Pancreas (tissue), 10 donors: ENCODE measurements at regions not wholly inside any gene's neighbourhood (a gene's known extent, or its start where the extent isn't known, plus 50 kb on each side); places are given as distances from the start of the nearest gene placed in this dataset.

Experiments used
- ATAC-seq, 4 donors: fragments of 200-7000 bp; cut with Tn5 transposase; one replicate each; pipeline versions ENCODE4 v1.8.0 to v1.9.1; 2020; ENCODE audit warnings: mild to moderate bottlenecking in 4 of 4, moderate library complexity in 4 of 4
- DNase-seq, 6 donors: peaks; one replicate each; pipeline ENCODE4 v3.0.0-alpha.2; 2020
- FAIRE-seq: peaks from 2 replicates; lab custom pipeline; 2012; peaks lifted over from hg19 to GRCh38; lab: Jason Lieb, UNC
- H3K27ac ChIP-seq, 4 donors: fragments of 200-600 bp; sonication (generic); 1 replicate in 3 of 4; 2 replicates in 1 of 4; pipeline versions ENCODE4 v1.5.0 to v1.8.0; 2020
- H3K27me3 ChIP-seq, 4 donors: fragments of 200-600 bp; one replicate each; pipeline ENCODE4 v1.8.0; 2021
- H3K36me3 ChIP-seq, 3 donors: fragments of 200-600 bp; sonication (generic) in 1 of 3; one replicate each; pipeline versions ENCODE4 v1.5.0 to v1.8.0; 2020 to 2021
- H3K4me1 ChIP-seq, 3 donors: fragments of 200-600 bp; one replicate each; pipeline ENCODE4 v1.8.0; 2021
- H3K4me3 ChIP-seq, 4 donors: fragments of 200-600 bp; sonication (generic) in 2 of 4; one replicate each; pipeline versions ENCODE4 v1.5.0 to v1.8.0; 2020 to 2021
- H3K9me3 ChIP-seq, 4 donors: fragments of 200-600 bp; one replicate each; pipeline ENCODE4 v1.8.0; 2021
- WGBS, 2 donors: extraction: QIAGEN DNeasy Blood & Tissue Kit; methylation state at CpG; one replicate each; pipeline ENCODE4 v1.1.7; 2013; 5-methylcytosine and 5-hydroxymethylcytosine counted together
- intact Hi-C, 3 donors: fragments of 100-400 bp; cut with DNase I; formaldehyde crosslinking; loops; one replicate each; pipeline versions ENCODE4 v1.11.1 to v1.14.2; 2022
- TF ChIP-seq, protein P1 (sequence below), 4 donors: fragments of 200-600 bp; sonication (generic) in 3 of 4; IDR thresholded peaks; one replicate each; pipeline versions ENCODE4 v1.5.0 to v1.8.0; 2021; ENCODE audit warnings: antibody characterized with exemption in 4 of 4
- donor health status: healthy with polysubstance abuse.
- donor health status: DM: no; HTN: no; CAD: no; lungs with moderate emphysema.
- donor health status: DM: no; HTN: no; CAD: no.
- donor health status: control.
- donor health status: control.
- donor health status: Bipolar disorder and iron deficiency.
- donor health status: DM: yes; HTN: yes; CAD: no.
- donor health status: DM: no; HTN: no; CAD: no.
- donor health status: DM: no; HTN: no; CAD: no.
- donor health status: DM: yes; HTN: yes; CAD: no.

DNA sequence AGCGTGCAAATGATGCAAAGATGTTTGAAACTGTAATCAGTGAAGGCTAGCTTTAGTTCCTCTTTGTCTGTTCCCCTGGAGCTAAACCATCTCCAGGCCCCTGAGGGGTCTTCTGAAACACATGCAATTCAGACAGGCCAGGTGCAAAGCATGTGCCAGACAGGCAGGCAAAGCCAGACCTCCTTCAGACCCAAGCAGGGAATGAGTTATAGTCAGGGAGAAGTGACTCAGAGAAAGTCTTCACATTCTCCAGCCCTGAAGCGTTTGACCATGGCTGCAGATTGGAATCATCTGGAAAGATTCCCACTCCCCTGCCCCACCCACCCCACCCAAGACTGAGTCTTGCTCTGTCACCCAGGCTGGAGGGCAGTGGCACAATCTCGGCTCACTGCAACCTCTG lies 187.0 kb upstream of the ISX start:
- FAIRE-seq (no peak), ATAC-seq (no peak), DNase-seq (no peak)
- intact Hi-C loops: no loop called here
- Histone ChIP-seq H3K9me3 (no peaks in the 10 kb centered on the region), H3K27me3 (no peaks in the 10 kb centered on the region), H3K36me3 (no peaks in the 10 kb centered on the region), H3K4me1 (no peaks in the 10 kb centered on the region), H3K4me3 (no peak overlapping the region), H3K27ac (no peak overlapping the region)
- TF ChIP-seq, protein P1, sequence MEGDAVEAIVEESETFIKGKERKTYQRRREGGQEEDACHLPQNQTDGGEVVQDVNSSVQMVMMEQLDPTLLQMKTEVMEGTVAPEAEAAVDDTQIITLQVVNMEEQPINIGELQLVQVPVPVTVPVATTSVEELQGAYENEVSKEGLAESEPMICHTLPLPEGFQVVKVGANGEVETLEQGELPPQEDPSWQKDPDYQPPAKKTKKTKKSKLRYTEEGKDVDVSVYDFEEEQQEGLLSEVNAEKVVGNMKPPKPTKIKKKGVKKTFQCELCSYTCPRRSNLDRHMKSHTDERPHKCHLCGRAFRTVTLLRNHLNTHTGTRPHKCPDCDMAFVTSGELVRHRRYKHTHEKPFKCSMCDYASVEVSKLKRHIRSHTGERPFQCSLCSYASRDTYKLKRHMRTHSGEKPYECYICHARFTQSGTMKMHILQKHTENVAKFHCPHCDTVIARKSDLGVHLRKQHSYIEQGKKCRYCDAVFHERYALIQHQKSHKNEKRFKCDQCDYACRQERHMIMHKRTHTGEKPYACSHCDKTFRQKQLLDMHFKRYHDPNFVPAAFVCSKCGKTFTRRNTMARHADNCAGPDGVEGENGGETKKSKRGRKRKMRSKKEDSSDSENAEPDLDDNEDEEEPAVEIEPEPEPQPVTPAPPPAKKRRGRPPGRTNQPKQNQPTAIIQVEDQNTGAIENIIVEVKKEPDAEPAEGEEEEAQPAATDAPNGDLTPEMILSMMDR (IDR thresholded peaks at IDR 0.05): no peak
- WGBS, 2 donors: 59 to 81% methylated on average over 3 of the region's 3 CpGs

DNA sequence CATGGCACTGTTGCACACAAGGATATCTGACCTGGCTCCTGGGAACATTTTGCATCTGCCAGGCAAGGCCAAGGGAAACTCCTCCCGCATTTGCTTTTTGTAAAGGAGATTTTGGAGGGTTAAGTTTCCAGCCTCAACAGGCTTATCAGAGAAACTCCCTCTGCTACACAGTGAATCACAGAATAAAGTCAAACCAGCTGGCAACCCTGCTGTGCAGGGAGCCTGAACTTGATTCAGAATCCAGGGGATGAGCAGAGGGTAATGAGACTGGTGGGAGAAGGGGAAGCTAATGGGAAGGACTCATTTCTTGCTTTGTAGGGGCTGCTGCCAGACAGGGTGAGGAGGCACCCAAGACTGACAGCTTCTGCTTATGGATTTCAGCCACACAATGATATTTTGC lies 185.3 kb upstream of the ISX start:
- H3K36me3 ChIP-seq: no peaks in the 10 kb centered on the region
- TF ChIP-seq, protein P1 (IDR thresholded peaks at IDR 0.05): no peak
- H3K9me3 ChIP-seq: no peaks in the 10 kb centered on the region
- no peak for ATAC-seq
- H3K4me3 ChIP-seq: no peak overlapping the region
- no peaks in the 10 kb centered on the region for H3K27me3 ChIP-seq
- intact Hi-C loops: no loop called here
- no peak overlapping the region for H3K27ac ChIP-seq
- FAIRE-seq: no peak
- no peaks in the 10 kb centered on the region for H3K4me1 ChIP-seq
- 67 to 83% methylated on average over 1 of the region's 1 CpG for WGBS, 2 donors
- no peak for DNase-seq

DNA sequence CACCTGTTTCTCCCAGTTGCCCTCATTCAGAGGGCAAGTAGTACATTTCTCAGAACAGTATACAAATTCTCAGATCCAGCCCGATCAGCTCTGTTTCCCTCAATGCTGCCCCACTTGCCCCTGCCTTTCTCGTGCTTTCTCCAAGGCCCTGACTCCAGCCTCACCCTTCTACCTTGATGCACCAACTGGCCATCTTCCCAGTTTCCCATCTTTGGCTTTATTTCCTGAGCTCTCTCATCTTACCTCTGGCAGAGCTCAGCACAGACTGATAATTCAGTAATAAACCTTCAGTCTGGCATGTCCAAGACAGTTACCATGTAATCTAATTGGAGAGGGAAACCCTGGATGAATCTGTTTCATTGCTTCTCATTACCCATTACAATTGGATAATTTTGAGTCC lies 184.5 kb upstream of the ISX start:
- H3K4me3 ChIP-seq: no peak overlapping the region
- ATAC-seq (no peak), FAIRE-seq (no peak), DNase-seq (no peak)
- intact Hi-C loops: no loop called here
- no peaks in the 10 kb centered on the region for H3K9me3 ChIP-seq
- no peaks in the 10 kb centered on the region for H3K4me1 ChIP-seq
- TF ChIP-seq, protein P1 (IDR thresholded peaks at IDR 0.05): no peak
- 58 to 77% methylated on average over 2 of the region's 2 CpGs for WGBS, 2 donors
- H3K27ac ChIP-seq: no peak overlapping the region
- no peaks in the 10 kb centered on the region for H3K27me3 ChIP-seq
- H3K36me3 ChIP-seq: no peaks in the 10 kb centered on the region

DNA sequence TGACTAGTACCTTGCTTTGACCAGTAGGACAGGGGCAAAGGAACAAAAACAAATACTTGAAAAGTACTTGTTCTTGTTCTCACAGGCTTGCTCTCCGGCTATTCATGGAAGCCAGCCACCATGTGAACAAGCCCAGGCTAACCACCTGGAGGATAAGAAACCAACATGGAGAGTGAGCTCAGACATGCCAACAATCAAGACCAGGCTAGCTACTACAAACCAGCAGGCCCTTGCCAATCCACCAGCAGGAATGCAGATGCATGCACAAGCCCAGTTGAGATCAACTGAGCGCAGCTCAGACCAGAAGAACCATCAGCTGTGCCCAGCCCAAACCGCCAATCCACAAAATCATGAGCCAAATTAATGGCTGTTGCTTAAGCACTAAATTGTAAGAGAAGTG lies 180.1 kb upstream of the ISX start:
- Histone ChIP-seq H3K27ac (no peak overlapping the region), H3K4me1 (no peaks in the 10 kb centered on the region), H3K9me3 (no peaks in the 10 kb centered on the region), H3K27me3 (no peaks in the 10 kb centered on the region), H3K36me3 (no peaks in the 10 kb centered on the region), H3K4me3 (no peak overlapping the region)
- no peak for FAIRE-seq
- intact Hi-C loops: no loop called here
- TF ChIP-seq, protein P1 (IDR thresholded peaks at IDR 0.05): no peak
- no peak for ATAC-seq
- 80 to 92% methylated on average over 3 of the region's 3 CpGs for WGBS, 2 donors
- no peak for DNase-seq

DNA sequence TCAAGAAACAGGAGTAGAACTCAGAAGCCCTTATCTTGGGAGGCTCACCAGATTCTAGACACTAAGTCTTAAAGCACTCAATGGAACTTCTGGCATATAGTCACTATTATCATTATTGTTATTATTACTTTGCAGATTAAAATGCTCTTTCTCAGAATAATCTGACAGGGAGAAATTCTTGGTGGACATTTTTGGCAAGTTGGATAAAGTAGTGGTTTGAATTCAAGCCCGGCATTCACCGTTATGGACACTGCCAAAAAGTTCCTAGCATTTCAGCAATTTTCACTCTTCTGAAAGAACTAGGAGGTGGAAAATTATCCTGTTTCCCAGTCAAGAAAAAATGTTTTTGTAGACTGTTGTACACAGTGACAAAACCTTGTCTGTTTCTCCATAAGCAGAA lies 179.6 kb upstream of the ISX start:
- DNase-seq: no peak
- no peaks in the 10 kb centered on the region for H3K36me3 ChIP-seq
- no peak overlapping the region for H3K4me3 ChIP-seq
- ATAC-seq: no peak
- no peaks in the 10 kb centered on the region for H3K27me3 ChIP-seq
- TF ChIP-seq, protein P1 (IDR thresholded peaks at IDR 0.05): no peak
- no peaks in the 10 kb centered on the region for H3K9me3 ChIP-seq
- intact Hi-C loops: no loop called here
- no peak for FAIRE-seq
- H3K27ac ChIP-seq: no peak overlapping the region
- H3K4me1 ChIP-seq: no peaks in the 10 kb centered on the region
- 70 to 87% methylated on average over 2 of the region's 2 CpGs for WGBS, 2 donors
